ENCODE measurements at regions not wholly inside any gene's neighbourhood (a gene's known extent, or its start where the extent isn't known, plus 50 kb on each side); places are given as distances from the start of the nearest gene placed in this dataset.

DNA sequence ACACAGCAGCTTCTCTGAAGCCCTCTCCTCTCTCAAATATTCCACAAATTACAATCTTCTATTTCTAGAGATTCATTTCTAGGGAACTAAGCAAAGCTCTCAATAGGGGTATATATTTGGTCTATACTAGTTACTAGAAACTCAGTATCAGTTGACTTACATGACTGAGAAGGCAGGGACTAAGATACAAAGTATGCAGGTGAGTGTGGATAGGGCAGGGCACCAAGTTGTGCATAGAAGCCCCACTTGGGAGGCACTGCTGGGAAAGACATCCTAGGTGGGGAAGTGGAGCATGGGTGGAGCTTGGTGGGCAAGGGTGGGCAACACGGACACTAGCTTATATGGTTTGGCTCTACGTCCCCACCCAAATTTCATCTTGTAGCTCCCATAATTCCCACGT is 148.1 kb upstream of the RASA1 start:
- TF ChIP-seq, protein P1, sequence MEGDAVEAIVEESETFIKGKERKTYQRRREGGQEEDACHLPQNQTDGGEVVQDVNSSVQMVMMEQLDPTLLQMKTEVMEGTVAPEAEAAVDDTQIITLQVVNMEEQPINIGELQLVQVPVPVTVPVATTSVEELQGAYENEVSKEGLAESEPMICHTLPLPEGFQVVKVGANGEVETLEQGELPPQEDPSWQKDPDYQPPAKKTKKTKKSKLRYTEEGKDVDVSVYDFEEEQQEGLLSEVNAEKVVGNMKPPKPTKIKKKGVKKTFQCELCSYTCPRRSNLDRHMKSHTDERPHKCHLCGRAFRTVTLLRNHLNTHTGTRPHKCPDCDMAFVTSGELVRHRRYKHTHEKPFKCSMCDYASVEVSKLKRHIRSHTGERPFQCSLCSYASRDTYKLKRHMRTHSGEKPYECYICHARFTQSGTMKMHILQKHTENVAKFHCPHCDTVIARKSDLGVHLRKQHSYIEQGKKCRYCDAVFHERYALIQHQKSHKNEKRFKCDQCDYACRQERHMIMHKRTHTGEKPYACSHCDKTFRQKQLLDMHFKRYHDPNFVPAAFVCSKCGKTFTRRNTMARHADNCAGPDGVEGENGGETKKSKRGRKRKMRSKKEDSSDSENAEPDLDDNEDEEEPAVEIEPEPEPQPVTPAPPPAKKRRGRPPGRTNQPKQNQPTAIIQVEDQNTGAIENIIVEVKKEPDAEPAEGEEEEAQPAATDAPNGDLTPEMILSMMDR (IDR thresholded peaks at IDR 0.05; ENCODE audit: low read depth, low read length, poor library complexity, severe bottlenecking), result no peak
- no peak for TF ChIP-seq EZH2phosphoT487 (IDR thresholded peaks at IDR 0.05; ENCODE audit: borderline replicate concordance, low read length)
